ENCODE measurements at regions not wholly inside any gene's neighbourhood (a gene's known extent, or its start where the extent isn't known, plus 50 kb on each side); places are given as distances from the start of the nearest gene placed in this dataset.

DNA sequence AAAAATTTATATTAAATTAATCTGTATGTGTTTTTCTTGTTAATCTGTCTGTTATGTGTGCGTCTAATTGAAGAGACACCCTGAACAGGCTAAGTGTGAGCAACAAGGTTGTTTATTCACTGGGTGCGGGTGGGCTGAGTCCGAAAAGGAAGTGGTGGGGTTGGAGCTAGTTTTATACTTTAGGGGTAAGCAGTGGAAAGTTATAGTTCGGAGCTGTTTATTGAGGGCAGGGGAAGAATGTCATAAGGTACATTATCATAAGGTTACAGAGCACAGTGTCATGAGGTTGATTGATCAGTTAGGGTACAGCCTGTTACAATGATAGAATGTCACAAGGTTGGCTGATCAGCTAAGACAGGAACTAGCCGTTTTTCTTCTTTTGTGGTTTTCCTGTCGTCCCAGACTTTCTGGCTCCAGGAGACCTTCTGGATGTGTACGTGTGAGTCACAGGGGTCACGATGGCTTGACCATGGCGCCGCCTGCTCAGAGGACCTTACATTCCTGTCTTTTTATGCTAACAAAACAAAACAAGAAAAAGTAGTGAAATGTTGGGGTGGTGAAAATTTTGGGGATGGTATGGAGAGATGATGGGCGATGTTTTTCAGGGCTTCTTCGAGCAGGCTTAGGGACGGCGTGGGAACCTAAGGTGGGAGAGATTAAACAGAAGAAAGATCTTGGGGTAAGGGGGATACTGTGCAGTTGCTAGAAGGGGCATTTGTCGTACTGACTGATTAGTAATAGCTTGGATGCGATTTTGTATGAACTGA is 754.0 kb upstream of the ADGRB3 start (continued):
- TF ChIP-seq U2AF2 (optimal IDR thresholded peaks at IDR 0.05; ENCODE audit: low read depth, low read length) (no peak), POU5F1 (IDR thresholded peaks at IDR 0.05; ENCODE audit: borderline replicate concordance, low read depth, low read length, partially characterized antibody) (no peak), SETDB1 (IDR thresholded peaks at IDR 0.05; ENCODE audit: low read length) (no peak), KHSRP (IDR thresholded peaks at IDR 0.05) (no peak; the same call in none of the 2 replicates), BHLHE40 (IDR thresholded peaks at IDR 0.05; ENCODE audit: low read length) (no peak), ZSCAN29 (IDR thresholded peaks at IDR 0.05) (no peak), CSDE1 (IDR thresholded peaks at IDR 0.05) (no peak), ADNP (tag; IDR thresholded peaks at IDR 0.05) (no peak), BRCA1 (IDR thresholded peaks at IDR 0.05) (no peak), BRCA1 (CRISPR knock-in tag; IDR thresholded peaks at IDR 0.05) (no peak), ZBTB1 (CRISPR knock-in tag; IDR thresholded peaks at IDR 0.05; ENCODE audit: borderline replicate concordance, low read depth) (no peak), ZNF408 (CRISPR knock-in tag; IDR thresholded peaks at IDR 0.05; ENCODE audit: low read depth) (no peak), ZNF146 (CRISPR knock-in tag; IDR thresholded peaks at IDR 0.05; ENCODE audit: unreplicated experiment) (no peak), PCBP2 (IDR thresholded peaks at IDR 0.05; ENCODE audit: low read depth, low read length, poor library complexity, severe bottlenecking) (no peak), MXI1 (IDR thresholded peaks at IDR 0.05; ENCODE audit: low read depth, low read length) (no peak), MCM5 (IDR thresholded peaks at IDR 0.05; ENCODE audit: low read depth) (no peak), OTX1 (CRISPR knock-in tag; IDR thresholded peaks at IDR 0.05) (peak; percentile 94), ZNF140 (CRISPR knock-in tag; IDR thresholded peaks at IDR 0.05) (no peak), KLF10 (CRISPR knock-in tag; IDR thresholded peaks at IDR 0.05) (no peak), CBX5 (IDR thresholded peaks at IDR 0.05; ENCODE audit: borderline replicate concordance, low read depth) (no peak), ZNF41 (CRISPR knock-in tag; conservative IDR thresholded peaks at IDR 0.05) (0 out of 2 replicates have a peak, but pooled peaks have one; percentile 43), ZNF644 (tag; IDR thresholded peaks at IDR 0.05; ENCODE audit: low read depth) (peak; percentile 36; the same call in 1 of the 2 replicates)
- TF ChIP-seq, protein P1, sequence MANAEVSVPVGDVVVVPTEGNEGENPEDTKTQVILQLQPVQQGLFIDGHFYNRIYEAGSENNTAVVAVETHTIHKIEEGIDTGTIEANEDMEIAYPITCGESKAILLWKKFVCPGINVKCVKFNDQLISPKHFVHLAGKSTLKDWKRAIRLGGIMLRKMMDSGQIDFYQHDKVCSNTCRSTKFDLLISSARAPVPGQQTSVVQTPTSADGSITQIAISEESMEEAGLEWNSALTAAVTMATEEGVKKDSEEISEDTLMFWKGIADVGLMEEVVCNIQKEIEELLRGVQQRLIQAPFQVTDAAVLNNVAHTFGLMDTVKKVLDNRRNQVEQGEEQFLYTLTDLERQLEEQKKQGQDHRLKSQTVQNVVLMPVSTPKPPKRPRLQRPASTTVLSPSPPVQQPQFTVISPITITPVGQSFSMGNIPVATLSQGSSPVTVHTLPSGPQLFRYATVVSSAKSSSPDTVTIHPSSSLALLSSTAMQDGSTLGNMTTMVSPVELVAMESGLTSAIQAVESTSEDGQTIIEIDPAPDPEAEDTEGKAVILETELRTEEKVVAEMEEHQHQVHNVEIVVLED (CRISPR knock-in tag; IDR thresholded peaks at IDR 0.05): 0 out of 2 replicates have a peak, but pooled peaks have one; percentile 26
- TF ChIP-seq, protein P2, sequence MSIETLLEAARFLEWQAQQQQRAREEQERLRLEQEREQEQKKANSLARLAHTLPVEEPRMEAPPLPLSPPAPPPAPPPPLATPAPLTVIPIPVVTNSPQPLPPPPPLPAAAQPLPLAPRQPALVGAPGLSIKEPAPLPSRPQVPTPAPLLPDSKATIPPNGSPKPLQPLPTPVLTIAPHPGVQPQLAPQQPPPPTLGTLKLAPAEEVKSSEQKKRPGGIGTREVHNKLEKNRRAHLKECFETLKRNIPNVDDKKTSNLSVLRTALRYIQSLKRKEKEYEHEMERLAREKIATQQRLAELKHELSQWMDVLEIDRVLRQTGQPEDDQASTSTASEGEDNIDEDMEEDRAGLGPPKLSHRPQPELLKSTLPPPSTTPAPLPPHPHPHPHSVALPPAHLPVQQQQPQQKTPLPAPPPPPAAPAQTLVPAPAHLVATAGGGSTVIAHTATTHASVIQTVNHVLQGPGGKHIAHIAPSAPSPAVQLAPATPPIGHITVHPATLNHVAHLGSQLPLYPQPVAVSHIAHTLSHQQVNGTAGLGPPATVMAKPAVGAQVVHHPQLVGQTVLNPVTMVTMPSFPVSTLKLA (conservative IDR thresholded peaks at IDR 0.05): peak; percentile 32 to 35; a peak in 3 of 4 replicates
- TF ChIP-seq, protein P3, sequence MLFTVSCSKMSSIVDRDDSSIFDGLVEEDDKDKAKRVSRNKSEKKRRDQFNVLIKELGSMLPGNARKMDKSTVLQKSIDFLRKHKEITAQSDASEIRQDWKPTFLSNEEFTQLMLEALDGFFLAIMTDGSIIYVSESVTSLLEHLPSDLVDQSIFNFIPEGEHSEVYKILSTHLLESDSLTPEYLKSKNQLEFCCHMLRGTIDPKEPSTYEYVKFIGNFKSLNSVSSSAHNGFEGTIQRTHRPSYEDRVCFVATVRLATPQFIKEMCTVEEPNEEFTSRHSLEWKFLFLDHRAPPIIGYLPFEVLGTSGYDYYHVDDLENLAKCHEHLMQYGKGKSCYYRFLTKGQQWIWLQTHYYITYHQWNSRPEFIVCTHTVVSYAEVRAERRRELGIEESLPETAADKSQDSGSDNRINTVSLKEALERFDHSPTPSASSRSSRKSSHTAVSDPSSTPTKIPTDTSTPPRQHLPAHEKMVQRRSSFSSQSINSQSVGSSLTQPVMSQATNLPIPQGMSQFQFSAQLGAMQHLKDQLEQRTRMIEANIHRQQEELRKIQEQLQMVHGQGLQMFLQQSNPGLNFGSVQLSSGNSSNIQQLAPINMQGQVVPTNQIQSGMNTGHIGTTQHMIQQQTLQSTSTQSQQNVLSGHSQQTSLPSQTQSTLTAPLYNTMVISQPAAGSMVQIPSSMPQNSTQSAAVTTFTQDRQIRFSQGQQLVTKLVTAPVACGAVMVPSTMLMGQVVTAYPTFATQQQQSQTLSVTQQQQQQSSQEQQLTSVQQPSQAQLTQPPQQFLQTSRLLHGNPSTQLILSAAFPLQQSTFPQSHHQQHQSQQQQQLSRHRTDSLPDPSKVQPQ (CRISPR knock-in tag; IDR thresholded peaks at IDR 0.05; ENCODE audit: borderline replicate concordance): no peak

All from K562 (cell line).